SU-DHL-6 (cell line): ENCODE measurements at regions not wholly inside any gene's neighbourhood (a gene's known extent, or its start where the extent isn't known, plus 50 kb on each side); places are given as distances from the start of the nearest gene placed in this dataset.

Experiments
- CTCF ChIP-seq: fragments of 200-600 bp; sonication (generic); IDR thresholded peaks from one replicate; pipeline ENCODE4 v1.5.1; 2017; ENCODE audit warnings: antibody characterized with exemption, mild to moderate bottlenecking, low read length, moderate library complexity; ENCODE audit not compliant: insufficient read depth, poor library complexity, severe bottlenecking
- EZH2phosphoT487 ChIP-seq: fragments of 200-600 bp; sonication (generic), shearing (Covaris generic); conservative IDR thresholded peaks from 2 replicates; pipeline ENCODE4 v1.6.1; 2018; ENCODE audit warnings: mild to moderate bottlenecking, antibody characterized with exemption, low read length, moderate library complexity, mixed read lengths

GRCh38 chr18:70673831-70674230 lies 385.0 kb downstream of the SOCS6 start:
- TF ChIP-seq EZH2phosphoT487 = no peak
- TF ChIP-seq CTCF = no peak
